ENCODE measurements at regions not wholly inside any gene's neighbourhood (a gene's known extent, or its start where the extent isn't known, plus 50 kb on each side); places are given as distances from the start of the nearest gene placed in this dataset.

DNA sequence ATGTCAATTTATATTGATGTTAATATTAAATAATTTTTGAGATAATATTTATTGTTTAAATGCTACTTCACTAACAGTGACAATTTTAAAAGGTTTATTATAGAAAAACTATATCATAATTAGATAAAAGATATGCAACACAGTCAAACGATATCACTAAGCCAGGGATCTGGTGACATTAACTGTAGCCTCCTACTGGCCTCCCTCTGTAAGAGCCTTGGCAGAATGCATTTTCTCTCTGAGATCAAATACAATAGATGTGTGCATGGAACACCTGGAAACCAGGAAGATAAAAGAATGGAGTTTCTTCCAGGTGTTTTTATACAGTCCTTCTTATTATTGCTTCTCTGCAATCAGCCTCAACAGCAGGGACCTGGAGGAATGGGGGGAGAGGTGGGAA is 1762.1 kb downstream of the BRINP3 start:
- DNase-seq (no peak), FAIRE-seq (no peak)
- H3K4me3 ChIP-seq (ENCODE audit: low read length in 3 of 3) = no peak overlapping the region
- intact Hi-C loops (cut with DNase I) = no loop called here
- H3K4me1 ChIP-seq (ENCODE audit: control insufficient read depth in 2 of 3, insufficient read depth in 2 of 3, low read depth in 1 of 3, low read length in 3 of 3) = no peaks in the 10 kb centered on the region
- no peak overlapping the region for H3K9ac ChIP-seq (ENCODE audit: low read length in 3 of 3)
- no peak overlapping the region for H3K27ac ChIP-seq (ENCODE audit: low read depth in 2 of 2, low read length in 2 of 2)
- H3K27me3 ChIP-seq (ENCODE audit: control insufficient read depth, insufficient read depth, low read length) = no peaks in the 10 kb centered on the region
- no peaks in the 10 kb centered on the region for H3K9me3 ChIP-seq (ENCODE audit: control insufficient read depth in 2 of 3, insufficient read depth in 1 of 3, low read length in 3 of 3)
- H3K36me3 ChIP-seq (ENCODE audit: control insufficient read depth in 2 of 3, insufficient read depth in 3 of 3, low read length in 3 of 3) = no peaks in the 10 kb centered on the region
- TF ChIP-seq CTCF (IDR thresholded peaks at IDR 0.05; ENCODE audit: borderline replicate concordance, extremely low read depth, insufficient read depth) = no peak

GRCh38 chr1:188719735-188720134 is 1757.9 kb downstream of the BRINP3 start:
- FAIRE-seq = no peak
- intact Hi-C loops (cut with DNase I) = no loop called here
- Histone ChIP-seq H3K27me3 (ENCODE audit: control insufficient read depth, insufficient read depth, low read length) (no peaks in the 10 kb centered on the region), H3K9me3 (ENCODE audit: control insufficient read depth in 2 of 3, insufficient read depth in 1 of 3, low read length in 3 of 3) (no peaks in the 10 kb centered on the region), H3K9ac (ENCODE audit: low read length in 3 of 3) (no peak overlapping the region), H3K4me1 (ENCODE audit: control insufficient read depth in 2 of 3, insufficient read depth in 2 of 3, low read depth in 1 of 3, low read length in 3 of 3) (no peaks in the 10 kb centered on the region), H3K4me3 (ENCODE audit: low read length in 3 of 3) (no peak overlapping the region), H3K27ac (ENCODE audit: low read depth in 2 of 2, low read length in 2 of 2) (no peak overlapping the region), H3K36me3 (ENCODE audit: control insufficient read depth in 2 of 3, insufficient read depth in 3 of 3, low read length in 3 of 3) (no peaks in the 10 kb centered on the region)
- TF ChIP-seq CTCF (IDR thresholded peaks at IDR 0.05; ENCODE audit: borderline replicate concordance, extremely low read depth, insufficient read depth) = no peak
- DNase-seq = no peak

DNA sequence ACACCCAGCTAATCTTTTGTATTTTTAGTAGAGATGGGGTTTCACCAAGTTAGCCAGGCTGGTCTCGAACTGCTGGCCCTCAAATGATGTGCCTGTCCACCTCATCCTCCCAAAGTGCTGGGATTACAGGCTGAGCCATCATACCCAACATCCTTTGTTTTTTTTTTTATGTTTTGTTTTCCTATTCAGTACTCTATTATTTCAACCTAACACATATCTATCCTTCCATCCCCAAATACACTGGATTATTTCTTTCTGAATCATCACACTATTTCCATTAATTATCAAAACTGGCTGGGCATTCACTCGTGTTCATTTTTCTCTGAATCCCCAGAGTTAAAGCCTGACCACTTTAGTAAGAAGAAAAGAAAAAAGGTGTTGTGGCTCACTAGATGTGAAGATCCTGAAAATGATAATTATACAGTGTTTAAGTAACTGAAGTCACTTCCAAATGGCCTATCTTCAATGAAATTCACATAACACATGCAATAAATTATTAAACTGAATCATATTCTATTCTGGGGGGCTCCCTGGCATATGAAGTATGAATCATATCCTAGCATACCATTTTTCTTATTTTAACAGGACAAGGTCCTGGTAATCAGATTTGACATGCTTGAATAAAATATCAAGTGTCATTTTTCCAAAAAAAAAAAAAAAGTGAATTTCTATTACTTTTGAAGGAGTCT is 1754.2 kb downstream of the BRINP3 start:
- intact Hi-C loops (cut with DNase I) = no loop called here
- Histone ChIP-seq H3K9ac (ENCODE audit: low read length in 3 of 3) (no peak overlapping the region), H3K9me3 (ENCODE audit: control insufficient read depth in 2 of 3, insufficient read depth in 1 of 3, low read length in 3 of 3) (no peaks in the 10 kb centered on the region), H3K27me3 (ENCODE audit: control insufficient read depth, insufficient read depth, low read length) (no peaks in the 10 kb centered on the region), H3K4me3 (ENCODE audit: low read length in 3 of 3) (no peak overlapping the region), H3K27ac (ENCODE audit: low read depth in 2 of 2, low read length in 2 of 2) (no peak overlapping the region), H3K4me1 (ENCODE audit: control insufficient read depth in 2 of 3, insufficient read depth in 2 of 3, low read depth in 1 of 3, low read length in 3 of 3) (no peaks in the 10 kb centered on the region), H3K36me3 (ENCODE audit: control insufficient read depth in 2 of 3, insufficient read depth in 3 of 3, low read length in 3 of 3) (no peaks in the 10 kb centered on the region)
- DNase-seq (no peak), FAIRE-seq (no peak)
- no peak for TF ChIP-seq CTCF (IDR thresholded peaks at IDR 0.05; ENCODE audit: borderline replicate concordance, extremely low read depth, insufficient read depth)

DNA sequence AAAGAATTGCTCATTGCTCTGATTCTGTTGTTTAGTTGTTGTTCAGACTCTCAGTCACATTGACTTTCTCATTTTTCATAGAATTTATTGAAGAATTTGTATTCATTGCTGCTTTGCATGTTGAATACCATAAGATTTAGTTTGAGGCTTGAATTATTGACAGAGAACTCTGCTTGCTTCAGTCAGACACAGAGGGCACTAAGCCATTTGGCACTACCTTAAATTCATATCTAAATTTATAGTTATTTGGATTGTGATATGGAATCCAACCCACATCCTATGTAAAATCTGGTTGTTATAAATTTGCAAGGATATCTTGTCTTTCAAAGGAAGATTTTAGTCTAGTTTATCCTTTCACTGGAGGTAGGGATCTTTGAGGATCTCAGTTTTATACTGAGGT is 1748.6 kb downstream of the BRINP3 start:
- Histone ChIP-seq H3K4me1 (ENCODE audit: control insufficient read depth in 2 of 3, insufficient read depth in 2 of 3, low read depth in 1 of 3, low read length in 3 of 3) (no peaks in the 10 kb centered on the region), H3K9me3 (ENCODE audit: control insufficient read depth in 2 of 3, insufficient read depth in 1 of 3, low read length in 3 of 3) (peaks cover 0 to 2% (median 0%) of the 10 kb centered on the region in 3 donors), H3K36me3 (ENCODE audit: control insufficient read depth in 2 of 3, insufficient read depth in 3 of 3, low read length in 3 of 3) (no peaks in the 10 kb centered on the region), H3K27ac (ENCODE audit: low read depth in 2 of 2, low read length in 2 of 2) (no peak overlapping the region), H3K27me3 (ENCODE audit: control insufficient read depth, insufficient read depth, low read length) (no peaks in the 10 kb centered on the region), H3K9ac (ENCODE audit: low read length in 3 of 3) (no peak overlapping the region), H3K4me3 (ENCODE audit: low read length in 3 of 3) (no peak overlapping the region)
- no peak for TF ChIP-seq CTCF (IDR thresholded peaks at IDR 0.05; ENCODE audit: borderline replicate concordance, extremely low read depth, insufficient read depth)
- intact Hi-C loops (cut with DNase I) = no loop called here
- FAIRE-seq (no peak), DNase-seq (no peak)
